Effector CD8-positive, alpha-beta T cell (primary cell): ENCODE measurements at regions not wholly inside any gene's neighbourhood (a gene's known extent, or its start where the extent isn't known, plus 50 kb on each side); places are given as distances from the start of the nearest gene placed in this dataset.

Experiments used
- DNase-seq: peaks from one replicate; lab custom pipeline; 2025; lab: John Stamatoyannopoulos, UW

DNA sequence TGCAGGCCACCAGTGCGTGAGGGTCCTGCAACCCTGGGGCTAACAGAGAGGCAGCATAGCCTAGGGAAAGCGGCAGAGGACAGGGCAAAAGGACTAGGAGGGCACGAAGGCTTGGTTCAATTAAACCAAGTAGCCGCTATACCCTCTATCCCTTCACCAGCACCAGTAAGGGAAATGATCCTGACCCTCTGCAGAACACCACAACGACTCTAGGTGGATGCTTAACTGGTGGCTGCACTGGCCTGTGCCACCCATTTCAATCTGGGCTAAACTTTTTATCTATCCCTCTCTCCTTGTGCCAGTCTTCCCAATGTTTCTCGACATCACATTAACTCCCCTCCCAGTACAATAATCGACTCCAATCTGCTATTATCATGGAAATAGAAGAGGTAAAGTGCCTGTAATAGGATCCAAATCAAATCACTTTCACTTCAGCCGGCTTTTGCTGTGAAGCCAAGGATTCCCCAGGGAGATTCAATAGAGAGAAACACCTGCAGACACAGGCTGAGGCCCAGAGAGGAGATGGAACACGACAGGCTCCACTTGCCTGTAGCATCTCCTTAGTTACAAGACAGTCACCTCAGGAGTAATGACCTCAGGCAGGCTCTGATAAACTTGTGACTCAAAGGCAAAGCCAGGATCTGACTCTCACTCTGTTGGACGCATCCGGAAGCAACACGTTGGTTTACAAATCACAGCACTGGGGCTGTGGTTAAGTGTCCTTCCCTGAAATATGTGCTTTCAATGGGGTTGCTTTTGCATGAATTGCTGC is 791.6 kb upstream of the ARRDC4 start:
- no peak for DNase-seq

DNA sequence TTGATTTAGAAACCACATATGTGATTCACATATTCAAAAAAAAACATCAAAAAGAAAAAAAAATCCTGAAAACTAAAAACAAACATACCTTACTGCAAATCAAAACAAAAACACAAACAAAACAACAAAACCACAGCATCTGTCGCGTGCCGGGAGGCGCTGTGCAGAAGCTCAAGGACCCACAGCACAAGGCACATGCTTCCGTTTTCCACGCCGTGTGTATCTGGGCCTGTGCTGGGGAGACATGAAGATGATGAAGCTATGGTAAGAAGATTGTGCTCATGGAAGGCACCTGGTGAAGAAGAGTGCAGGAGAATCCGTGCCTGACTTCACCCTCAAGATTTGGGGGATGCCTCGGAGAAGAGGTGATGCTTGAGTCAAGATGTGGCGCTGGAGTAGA is 788.9 kb upstream of the ARRDC4 start:
- DNase-seq = no peak

DNA sequence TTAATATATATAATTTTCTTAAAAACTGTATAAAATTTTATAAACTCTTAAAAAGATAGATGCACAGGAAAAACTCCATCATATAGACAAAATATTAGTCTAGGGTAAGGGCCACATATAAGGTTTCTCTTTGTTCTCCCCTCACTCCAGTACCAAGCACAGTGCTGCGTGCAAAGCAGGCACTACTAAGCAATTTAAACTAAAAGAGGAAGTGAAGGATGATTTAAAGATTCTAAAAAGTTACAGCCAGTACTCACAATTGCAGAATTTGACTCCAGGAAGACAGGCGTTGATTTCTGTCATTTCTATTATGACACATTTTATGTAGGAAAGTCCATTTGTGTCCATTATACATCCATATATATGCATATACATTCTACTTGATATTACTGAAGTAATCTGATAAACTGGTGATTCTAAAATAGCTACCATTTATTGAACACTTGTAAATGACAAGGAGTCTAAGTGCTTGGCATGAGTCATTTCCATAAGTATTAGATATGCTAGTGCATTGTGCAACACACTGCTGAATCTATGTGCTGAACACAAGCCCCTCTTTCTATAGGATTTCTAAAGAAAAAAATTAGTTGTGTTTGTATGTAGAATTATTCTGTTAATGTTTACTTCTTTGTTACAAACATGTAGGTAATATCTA is 785.5 kb upstream of the ARRDC4 start:
- no peak for DNase-seq

DNA sequence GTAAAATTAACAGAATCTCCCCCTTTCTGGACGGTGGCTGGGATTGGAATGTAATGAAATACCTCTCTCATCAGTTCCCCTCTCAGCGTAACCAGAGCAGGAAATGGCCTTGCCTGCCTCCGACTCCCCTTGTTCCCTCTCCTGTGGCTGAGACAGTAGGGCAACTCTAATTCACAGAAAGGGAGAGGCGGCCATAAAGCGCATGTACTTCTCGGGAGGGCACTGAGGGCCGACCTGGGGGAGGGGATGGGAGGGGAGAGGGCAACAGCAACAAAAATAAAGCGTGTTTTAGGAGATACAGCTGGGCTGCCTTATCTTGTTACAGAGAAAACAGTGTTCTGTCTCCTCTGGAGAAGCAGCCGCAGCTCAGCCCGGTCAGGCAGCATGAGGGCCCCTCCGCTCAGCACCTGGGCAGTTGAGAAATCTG is 783.3 kb upstream of the ARRDC4 start:
- DNase-seq = no peak

DNA sequence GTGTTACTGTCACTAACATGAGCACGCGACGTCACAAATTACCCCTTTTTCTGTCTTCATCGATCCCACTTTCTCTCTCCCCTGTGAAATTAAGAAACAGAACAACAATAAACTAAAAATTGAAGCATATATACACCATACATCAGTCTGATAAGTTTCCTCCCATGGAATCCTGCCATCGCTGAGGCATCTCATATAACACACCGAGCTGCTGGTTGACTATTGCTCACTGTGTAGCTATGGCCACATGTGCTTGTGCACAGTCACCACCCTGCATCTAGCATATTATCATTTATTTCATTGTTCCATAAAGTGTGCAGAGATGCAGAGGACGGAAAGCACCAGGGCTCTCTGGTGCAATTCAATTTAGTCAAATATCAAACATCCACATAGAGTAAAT is 777.9 kb upstream of the ARRDC4 start:
- no peak for DNase-seq

DNA sequence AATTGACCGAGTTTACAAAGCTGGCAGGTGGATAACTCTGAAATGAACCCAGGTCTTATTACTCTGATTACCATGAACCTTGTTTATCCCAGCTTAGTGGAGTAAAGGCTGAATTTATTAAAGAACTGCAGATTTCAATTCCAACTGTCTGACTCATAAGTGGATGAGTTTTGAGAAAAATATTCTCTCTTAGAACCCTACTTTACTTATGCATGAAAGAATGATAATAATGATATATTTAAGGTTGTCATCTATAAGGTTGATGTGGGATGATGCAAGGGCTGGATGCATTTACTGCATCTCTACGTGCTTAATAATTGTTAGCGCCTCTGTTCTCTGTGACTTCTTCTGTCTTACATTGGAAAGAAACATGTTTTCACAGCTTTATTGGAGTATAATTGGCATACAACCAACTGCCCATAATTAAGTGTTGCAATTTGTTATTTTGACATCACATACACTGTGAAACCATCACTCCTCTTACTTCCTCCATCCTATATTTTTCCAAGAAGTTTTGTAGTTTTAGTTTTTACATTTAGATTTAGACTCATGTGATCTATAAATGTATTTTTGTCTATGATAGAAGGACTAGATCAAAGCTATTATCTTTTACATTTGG is 771.2 kb upstream of the ARRDC4 start:
- no peak for DNase-seq

DNA sequence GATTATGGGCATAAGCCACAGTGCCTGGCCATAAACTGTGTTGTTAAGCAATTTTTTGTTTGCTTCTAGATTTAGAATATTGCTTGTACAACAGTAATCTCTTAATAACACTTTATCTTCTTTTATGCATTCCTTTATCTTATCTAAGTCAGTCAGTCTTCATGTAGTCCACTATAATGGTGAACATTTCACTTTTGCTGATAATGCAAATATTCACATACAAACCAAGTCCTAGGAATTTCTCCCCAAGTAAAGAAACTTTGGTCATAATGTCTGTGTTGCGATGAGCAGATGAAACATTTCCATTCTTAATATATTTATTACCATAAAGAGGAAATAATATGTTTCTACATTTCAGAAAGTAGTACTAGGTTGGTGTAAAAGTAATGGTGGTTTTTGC is 765.8 kb upstream of the ARRDC4 start:
- DNase-seq = no peak

DNA sequence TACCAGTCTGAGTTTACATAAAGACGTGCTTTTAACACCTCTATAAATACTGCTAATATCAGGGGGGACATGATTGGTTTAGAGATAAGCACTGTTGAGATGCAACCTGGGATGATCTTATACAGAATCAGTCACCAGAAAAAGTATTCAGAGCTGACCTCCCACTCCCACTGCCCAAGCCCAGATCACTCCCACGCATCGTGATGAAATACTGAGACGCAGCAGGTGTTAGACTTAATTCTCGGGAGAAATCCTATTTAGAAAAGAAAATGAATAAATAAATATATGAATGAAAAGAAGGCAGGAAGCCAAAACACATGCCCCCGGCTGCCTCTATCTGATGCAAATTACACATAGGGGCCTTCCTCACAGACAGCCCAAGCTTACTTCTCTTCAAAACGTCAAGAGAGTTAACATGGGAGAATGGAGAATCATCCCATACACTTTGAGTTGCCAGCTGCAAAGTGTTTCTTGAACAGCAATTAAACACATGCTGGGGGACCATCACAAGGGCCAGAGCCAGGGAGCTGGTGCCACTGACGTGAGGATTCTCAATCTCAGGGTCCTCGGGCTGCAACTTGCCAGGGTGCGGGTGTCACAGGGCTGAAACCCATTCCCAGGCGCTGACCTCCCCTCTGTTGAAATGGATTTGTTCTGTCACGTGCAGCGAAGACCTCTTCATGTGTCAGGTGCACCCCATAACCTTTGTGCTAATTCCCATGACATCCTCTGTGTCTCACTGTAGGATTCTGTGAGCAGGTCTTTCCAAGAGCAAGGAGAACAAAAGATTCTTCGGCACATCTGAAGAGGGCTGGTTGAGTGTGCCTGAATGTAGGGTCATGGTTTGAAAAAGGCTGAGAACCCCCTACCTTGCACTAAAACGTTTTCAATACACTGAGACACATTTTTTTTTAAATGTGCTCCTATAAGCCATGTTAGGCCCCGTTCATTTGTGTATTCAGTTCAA is 764.2 kb upstream of the ARRDC4 start:
- DNase-seq = no peak

DNA sequence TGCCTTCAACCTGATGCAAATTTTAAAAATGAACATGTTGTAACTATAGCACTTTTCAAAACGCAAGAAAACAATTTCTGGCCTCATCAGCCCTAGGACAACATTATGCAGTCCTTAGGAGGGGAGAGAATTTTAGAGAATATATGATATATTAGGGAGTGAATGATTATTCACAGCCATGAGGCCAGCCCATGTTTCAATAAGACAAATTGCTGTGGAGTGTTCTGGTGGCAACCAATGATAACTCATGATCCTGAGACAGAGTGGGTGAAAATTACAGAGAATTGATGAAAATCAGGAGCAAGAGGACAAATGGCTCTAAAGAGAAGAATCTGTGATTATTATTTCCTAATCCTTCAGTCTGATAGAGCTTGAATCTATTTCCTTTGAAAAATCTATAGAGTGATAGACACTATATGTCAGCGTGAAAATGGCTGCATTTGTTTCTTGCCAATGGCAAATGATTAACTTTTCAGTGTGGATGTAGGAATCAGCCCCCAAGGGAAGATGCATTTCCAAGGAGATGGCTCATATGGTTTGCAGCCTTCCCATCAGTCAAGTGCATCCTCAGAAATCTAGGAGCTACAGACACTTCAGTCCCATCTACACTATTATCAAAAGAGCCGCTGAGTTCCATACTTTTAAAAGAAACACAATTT is 761.0 kb upstream of the ARRDC4 start:
- no peak for DNase-seq

DNA sequence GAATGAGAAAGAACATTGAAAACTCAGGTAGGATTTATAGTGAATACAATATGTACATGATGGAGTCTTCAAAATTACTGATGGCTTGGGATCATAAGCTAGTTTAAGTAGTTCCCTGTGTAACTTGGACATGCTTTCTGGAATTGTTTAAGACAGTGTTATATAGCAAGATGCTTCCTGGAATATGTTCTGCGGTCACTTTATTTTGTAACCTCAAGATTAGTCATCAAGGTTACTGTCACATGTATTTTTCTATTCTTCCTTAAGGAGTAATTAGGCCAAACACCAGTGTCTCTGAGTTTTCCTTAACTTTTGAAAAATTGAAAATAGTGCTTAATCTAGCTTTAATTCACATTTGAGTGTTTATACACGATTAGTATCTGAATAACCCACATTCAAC is 760.3 kb upstream of the ARRDC4 start:
- DNase-seq = no peak

DNA sequence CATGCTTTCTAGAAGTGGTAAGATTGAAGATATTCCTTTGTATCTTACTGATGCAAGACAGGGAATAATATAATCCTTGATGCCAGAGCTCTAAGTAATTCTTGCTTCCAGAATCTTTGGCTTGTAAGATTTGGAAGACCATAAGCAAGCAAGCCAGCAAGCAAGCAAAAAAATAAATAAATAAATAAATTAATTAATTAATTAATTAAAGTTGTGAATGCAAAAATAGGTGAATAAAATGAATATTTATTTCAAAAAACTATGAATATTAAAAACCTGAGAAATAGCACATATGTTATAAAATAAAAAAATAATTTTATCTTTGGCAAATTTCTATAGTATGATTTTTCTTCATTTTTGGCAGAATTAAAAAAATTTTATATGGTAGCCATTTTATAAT is 750.2 kb upstream of the ARRDC4 start:
- no peak for DNase-seq

DNA sequence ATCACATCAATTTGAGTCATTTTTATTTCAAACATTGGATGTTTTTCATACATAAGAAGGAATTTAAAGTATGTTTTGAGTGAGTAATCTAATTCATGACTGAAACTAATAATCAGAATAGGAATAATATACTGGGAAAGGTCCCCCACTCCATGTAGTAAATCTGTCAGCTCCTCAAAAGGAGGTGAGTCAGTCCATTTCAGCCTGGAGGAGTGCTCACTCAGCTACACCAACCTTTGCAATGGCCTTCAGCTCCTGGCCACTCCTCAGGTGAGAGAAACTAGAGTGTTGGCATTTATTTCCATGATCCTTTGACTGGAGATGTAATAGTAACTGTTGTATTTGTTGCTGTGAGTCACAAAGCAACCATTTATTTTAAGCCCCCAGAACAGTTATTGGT is 744.9 kb upstream of the ARRDC4 start:
- DNase-seq = no peak

DNA sequence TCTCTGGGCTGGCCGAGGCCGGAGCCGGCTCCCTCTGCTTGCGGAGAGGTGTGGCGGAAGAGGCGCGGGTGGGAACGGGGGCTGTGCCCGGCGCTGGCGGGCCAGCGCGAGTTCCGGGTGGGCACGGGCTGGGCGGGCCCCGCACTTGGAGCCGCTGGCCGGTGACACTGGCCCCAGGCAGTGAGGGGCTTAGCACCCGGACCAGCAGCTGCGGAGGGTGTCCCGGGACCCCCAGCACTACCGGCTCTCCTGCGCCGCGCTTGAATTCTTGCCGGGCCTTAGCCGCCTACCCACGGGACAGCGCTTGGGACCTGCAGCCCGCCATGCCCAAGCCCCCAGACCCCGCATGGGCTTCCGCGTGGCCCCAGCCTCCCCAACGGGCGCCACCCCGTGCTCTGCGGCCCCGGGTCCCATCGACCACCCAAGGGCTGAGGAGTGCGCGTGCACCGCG is 736.3 kb upstream of the ARRDC4 start:
- DNase-seq = no peak

DNA sequence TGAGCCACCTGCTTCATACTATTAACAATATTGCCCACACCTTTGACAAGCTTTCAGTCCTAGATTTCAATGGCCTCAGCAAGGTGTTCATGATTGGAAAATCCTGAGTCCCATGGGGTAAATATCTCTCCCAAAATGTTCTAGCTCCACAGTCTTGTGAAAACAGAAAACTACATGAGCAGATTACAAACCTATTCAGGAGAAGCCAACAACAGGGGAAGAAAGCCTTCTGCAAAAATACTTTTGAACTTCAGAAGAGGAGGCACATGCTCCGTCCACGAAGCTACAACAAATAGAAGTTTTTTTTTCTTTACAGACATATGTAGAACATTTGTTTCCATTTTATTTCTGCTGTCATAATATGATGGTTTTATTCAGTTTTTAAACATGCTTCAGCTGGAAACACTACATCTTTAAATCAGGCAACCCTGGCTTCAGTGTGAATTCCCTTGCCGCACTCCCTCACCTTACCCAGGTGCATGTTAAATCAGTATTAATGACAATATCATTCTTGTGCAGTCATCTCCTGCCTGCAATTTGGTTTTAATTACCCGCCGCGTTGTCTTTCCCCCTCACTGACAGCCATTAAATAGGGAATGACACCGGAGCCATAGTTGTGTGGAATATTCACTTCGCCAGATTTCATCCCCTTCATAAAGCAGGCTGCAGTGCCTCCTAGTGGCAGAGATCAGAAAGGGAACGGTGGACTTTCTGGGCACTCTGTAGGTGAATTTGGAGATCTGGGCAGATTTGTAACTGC is 725.5 kb upstream of the ARRDC4 start:
- DNase-seq = no peak

DNA sequence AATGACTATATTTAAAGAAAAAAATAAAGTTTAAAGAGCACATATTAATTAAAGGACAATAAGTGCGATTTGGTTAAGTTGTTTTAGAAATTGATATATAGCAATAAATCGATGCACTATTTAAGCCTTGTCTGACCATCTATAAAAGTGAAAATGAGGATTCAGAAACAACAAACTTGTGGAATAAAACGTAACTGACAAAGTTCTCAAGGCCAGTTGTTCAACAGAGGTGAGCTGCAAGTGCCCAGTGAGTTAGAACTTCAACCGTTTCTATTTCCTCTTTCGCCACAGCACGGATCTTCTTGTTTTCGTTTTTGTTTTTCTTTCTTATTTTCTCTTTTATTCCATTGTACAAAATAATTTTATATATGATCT is 724.9 kb upstream of the ARRDC4 start:
- DNase-seq = no peak

DNA sequence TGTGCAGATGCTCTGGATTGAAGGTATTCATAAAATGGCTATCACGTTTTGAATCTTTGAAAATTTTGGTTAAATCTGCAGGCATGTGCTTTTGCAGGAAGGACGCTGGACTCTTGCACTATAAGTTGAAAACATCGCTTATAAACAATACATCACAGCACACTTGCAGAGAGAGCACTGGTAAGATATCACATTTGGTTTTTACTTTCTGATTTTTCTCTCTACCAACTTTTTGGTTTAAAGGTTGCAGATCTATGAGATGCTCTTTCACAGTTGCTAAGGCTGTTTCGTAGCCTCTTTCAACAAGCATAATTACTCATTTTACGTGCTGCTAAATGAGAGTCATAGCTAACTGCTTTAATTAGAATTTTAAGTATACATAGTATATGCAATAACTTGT is 724.4 kb upstream of the ARRDC4 start:
- no peak for DNase-seq

DNA sequence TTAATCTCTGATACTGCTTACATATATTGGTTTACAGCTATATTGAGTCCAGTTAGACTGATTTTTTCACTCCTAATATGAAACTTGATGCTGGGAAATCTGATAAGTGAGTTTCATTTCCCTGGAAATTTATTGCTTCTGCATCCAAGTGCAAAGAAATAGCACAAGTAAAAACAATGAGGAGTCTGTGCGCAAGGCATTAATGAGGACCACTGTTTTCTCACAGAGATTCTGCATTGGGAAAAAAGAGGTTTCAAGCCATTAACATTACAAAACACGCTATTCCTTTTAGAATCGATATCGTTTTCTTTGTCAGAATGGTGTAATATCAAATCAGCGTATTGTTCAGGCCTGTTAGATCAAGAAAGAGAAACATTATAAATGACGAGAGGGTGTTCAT is 723.3 kb upstream of the ARRDC4 start:
- no peak for DNase-seq

DNA sequence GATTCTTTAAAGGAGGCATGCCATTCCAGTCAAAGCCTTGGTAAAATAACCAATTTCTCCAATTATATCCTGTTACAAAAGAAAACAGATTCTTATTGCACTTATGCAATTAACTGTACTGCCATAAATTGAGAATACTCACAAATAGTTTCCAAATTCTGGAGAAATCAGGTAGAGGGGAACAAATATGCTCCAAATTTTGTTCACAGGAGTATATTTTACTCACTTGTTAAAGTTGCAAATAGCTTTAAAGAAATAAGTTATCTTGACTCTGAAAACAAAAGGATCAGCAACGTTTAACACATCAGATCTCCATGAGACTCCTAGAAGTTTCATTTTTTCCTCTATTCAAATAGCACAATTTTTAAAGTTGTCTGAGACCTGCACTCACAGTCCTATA is 712.1 kb upstream of the ARRDC4 start:
- no peak for DNase-seq

DNA sequence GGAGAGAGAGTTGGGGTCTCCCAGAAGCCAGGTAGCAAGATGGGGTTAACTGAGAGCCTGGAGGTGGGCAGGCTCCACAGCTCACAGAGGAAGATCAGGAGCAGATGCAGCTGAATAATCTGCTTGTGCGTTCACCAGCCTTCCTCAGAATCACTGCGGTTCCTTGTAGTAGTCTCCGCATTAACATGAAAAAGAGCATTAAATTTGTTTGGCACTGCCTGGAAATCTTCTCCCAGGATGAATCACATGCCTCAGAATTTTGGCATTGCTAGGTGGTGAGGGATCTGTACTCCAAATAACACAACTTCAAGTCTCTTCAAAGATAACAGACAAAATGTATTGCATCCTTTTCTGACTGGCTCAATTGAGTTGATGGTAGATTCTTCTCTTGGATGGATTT is 700.6 kb upstream of the ARRDC4 start:
- DNase-seq = no peak

DNA sequence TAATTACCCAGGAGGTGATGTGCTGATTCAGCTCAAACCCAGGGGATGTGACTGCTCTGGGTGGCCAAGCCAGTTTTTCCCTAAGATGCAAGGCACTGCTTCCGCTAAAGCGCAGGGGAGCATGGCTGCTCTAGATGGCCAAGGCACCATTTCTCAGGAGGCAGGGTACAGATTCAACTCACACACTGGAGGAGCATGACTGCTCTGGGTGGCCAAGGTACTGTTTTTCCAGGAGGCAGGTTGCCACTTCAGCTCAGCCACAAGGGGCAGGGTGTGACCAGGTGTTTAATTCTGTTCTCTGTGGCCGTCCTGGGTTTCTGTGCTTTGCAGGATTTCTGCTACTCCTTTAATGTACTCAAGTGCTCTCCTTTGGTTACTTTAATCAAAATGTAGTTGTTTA is 659.3 kb upstream of the ARRDC4 start:
- no peak for DNase-seq

DNA sequence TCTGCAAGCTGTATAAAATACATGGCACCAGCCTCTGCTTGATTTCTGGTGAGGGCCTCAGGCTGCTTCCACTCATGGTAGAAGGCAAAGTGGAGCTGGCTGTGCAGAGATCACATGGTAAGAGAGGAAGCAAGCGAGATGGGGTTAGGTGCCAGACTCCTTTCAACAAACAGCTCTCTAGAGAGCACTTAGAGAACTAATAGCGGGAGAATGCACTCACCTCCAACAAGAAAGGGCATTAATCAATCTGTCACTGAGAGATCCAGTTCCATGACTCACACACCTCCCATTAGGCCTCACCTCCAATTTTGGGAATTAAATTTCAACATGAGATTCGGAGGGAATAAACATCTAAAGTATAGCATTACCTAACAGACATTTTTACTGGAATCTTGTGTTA is 644.1 kb upstream of the ARRDC4 start:
- DNase-seq = no peak
